K562 (cell line): ENCODE measurements at regions not wholly inside any gene's neighbourhood (a gene's known extent, or its start where the extent isn't known, plus 50 kb on each side); places are given as distances from the start of the nearest gene placed in this dataset.

Experiments
- ATAC-seq: fragments of 200-7000 bp; cut with Tn5 transposase; 3 replicates; pipeline ENCODE4 v1.9.1; 2020; ENCODE audit warnings: moderate library complexity
- BruUV-seq: library from RNA; stranded (reverse); fragments of 400-500 nt; replicated peaks from 2 replicates; lab custom pipeline; 2021; lab: Mats Ljungman, UMichigan
- CTCF ChIA-PET: fragments of 300-600 bp; formaldehyde crosslinking; extraction: SDS; loops from one replicate; lab custom pipeline; 2021; ENCODE audit warnings: low intra/inter-chr PET ratio; lab: Yijun Ruan, JAX
- POLR2A ChIA-PET: fragments of 300-600, 350-650 bp; sonication (Branson Sonifier 250); formaldehyde crosslinking; extraction: SDS; loops from one replicate; lab custom pipeline; 2021; ENCODE audit warnings: antibody characterized with exemption, inconsistent platforms; lab: Yijun Ruan, JAX
- DNase-seq, 4 experiments: peaks; one replicate each; pipeline versions ENCODE4 v3.0.0 to v3.0.0-alpha.2; 2011 to 2018; ENCODE audit warnings: low spot score in 3 of 4, mixed read lengths in 3 of 4; ENCODE audit errors: extremely low read depth in 1 of 4
- FAIRE-seq: peaks from 2 replicates; lab custom pipeline; 2011; peaks lifted over from hg19 to GRCh38; lab: Jason Lieb, UNC
- H2AFZ ChIP-seq: 2 replicates; pipeline ENCODE4 v1.6.0; 2011; ENCODE audit warnings: low read depth, low read length, control low read depth, inconsistent platforms
- H3K27ac ChIP-seq: fragments of 200-600 bp; 3 replicates; pipeline ENCODE4 v1.8.0; 2011; ENCODE audit warnings: low read depth, mild to moderate bottlenecking, control low read depth, inconsistent platforms, low read length, moderate library complexity, mixed read lengths; ENCODE audit errors: extremely low read depth
- H3K27me3 ChIP-seq, 2 experiments: fragments of 300-600 bp in 1 of 2; 2 replicates in 1 of 2; 3 replicates in 1 of 2; pipeline versions ENCODE4 v1.6.0 to v1.8.0; 2011; ENCODE audit warnings: inconsistent platforms in 2 of 2, low read length in 2 of 2, mild to moderate bottlenecking in 1 of 2, mixed read lengths in 1 of 2, moderate library complexity in 1 of 2; ENCODE audit not compliant: control insufficient read depth in 2 of 2, insufficient read depth in 2 of 2
- H3K36me3 ChIP-seq: fragments of 300-600 bp; 3 replicates; pipeline ENCODE4 v1.8.0; 2011; ENCODE audit warnings: mild to moderate bottlenecking, low read length, inconsistent platforms; ENCODE audit not compliant: control insufficient read depth, insufficient read depth
- H3K4me1 ChIP-seq, 2 experiments: fragments of 200-600 bp in 1 of 2; replicated peaks in 1 of 2; 2 replicates in 1 of 2; 3 replicates in 1 of 2; pipeline versions ENCODE4 v1.5.1 to v1.8.0; 2011; ENCODE audit warnings: inconsistent platforms in 2 of 2, low read length in 2 of 2, mild to moderate bottlenecking in 1 of 2, mixed read lengths in 1 of 2, moderate library complexity in 1 of 2; ENCODE audit not compliant: control insufficient read depth in 2 of 2, insufficient read depth in 2 of 2
- H3K4me2 ChIP-seq: 2 replicates; pipeline ENCODE4 v1.6.1; 2011; ENCODE audit warnings: low read length, control low read depth, inconsistent platforms, mixed read lengths; ENCODE audit not compliant: insufficient read depth
- H3K4me3 ChIP-seq: fragments of 200-600 bp; sonication (generic), shearing (Covaris generic); 2 replicates; pipeline ENCODE4 v1.5.1; 2016; ENCODE audit warnings: control low read depth, inconsistent platforms
- H3K79me2 ChIP-seq: fragments of 200-600 bp; 3 replicates; pipeline ENCODE4 v1.8.0; 2011; ENCODE audit warnings: low read length, inconsistent platforms; ENCODE audit not compliant: control insufficient read depth, insufficient read depth
- H3K9ac ChIP-seq, 2 experiments: 2 replicates each; pipeline versions ENCODE4 v1.6.0 to v1.6.1; 2011; ENCODE audit warnings: low read depth in 2 of 2, low read length in 2 of 2, control low read depth in 1 of 2, inconsistent platforms in 1 of 2, mild to moderate bottlenecking in 1 of 2, mixed read lengths in 1 of 2; ENCODE audit not compliant: insufficient read depth in 1 of 2
- H3K9me1 ChIP-seq: one replicate; pipeline ENCODE4 v1.6.0; 2011; ENCODE audit warnings: inconsistent platforms, mild to moderate bottlenecking, low read length, moderate library complexity; ENCODE audit not compliant: control insufficient read depth, insufficient read depth
- H3K9me3 ChIP-seq: replicated peaks from 2 replicates; pipeline ENCODE4 v1.5.1; 2011; ENCODE audit warnings: low read depth, low read length, inconsistent platforms; ENCODE audit not compliant: control insufficient read depth, insufficient read depth
- H4K20me1 ChIP-seq: replicated peaks from 2 replicates; pipeline ENCODE4 v1.6.1; 2011; ENCODE audit warnings: low read length, inconsistent platforms, mixed read lengths; ENCODE audit not compliant: control insufficient read depth, insufficient read depth
- EHMT2 ChIP-seq: fragments of 450-650 bp; IDR thresholded peaks from 2 replicates; pipeline ENCODE4 v1.6.1; 2018; ENCODE audit warnings: antibody characterized with exemption
- ZNF232 ChIP-seq: sonication (generic); formaldehyde crosslinking; IDR thresholded peaks from 2 replicates; pipeline ENCODE4 v1.8.0; 2022; ENCODE audit warnings: mild to moderate bottlenecking, missing genetic modification reagents
- WGBS: fragments of 100-300 bp; shearing (Covaris generic); methylation state at CpG from one replicate; pipeline ENCODE4 v1.1.6; 2016; ENCODE audit warnings: low coverage, mixed read lengths; ENCODE audit not compliant: insufficient coverage; ENCODE audit errors: missing lambda C conversion rate; 5-methylcytosine and 5-hydroxymethylcytosine counted together
- in situ Hi-C: fragments of 300-500 bp; cut with MboI; formaldehyde crosslinking; loops from 4 replicates; pipeline ENCODE4 v1.15.0; 2018; ENCODE audit warnings: inconsistent platforms, mixed read lengths
- intact Hi-C: fragments of 100-400 bp; cut with micrococcal nuclease; formaldehyde crosslinking; loops from 2 replicates; pipeline ENCODE4 v1.14.2; 2022
- TF ChIP-seq, protein P1 (sequence below): sonication (generic); formaldehyde crosslinking; IDR thresholded peaks from 2 replicates; pipeline ENCODE4 v1.8.1; 2023; ENCODE audit warnings: mild to moderate bottlenecking, missing genetic modification reagents
- TF ChIP-seq, protein P2 (sequence below): fragments of 450-650 bp; formaldehyde crosslinking; IDR thresholded peaks from 2 replicates; pipeline ENCODE4 v1.4.0; 2020; ENCODE audit warnings: mild to moderate bottlenecking, mixed read lengths

DNA sequence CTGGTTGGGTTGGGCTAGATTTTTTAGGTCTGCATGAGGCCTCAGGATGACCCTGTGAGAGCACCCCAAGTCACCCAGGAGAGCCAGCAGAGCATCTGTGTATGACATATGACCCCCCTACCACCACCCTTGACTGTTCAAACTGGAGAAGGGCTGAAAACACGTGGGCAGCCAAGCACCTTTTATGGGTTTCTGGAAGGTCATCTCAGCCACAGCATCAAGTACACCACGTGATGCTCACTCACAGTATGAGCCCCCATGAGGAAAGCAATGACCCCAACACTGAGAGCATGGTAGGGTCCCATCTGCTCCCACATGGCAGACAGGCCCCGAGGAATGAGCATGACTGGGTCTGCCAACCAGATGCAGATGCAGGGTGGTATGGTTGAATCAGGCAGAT, 149.4 kb upstream of the GDF10 start:
- no TSS peak for BruUV-seq
- Histone ChIP-seq H3K36me3 (no peaks in the 10 kb centered on the region), H3K9me1 (no peaks in the 10 kb centered on the region), H4K20me1 (no peaks in the 10 kb centered on the region), H3K9ac (no peak overlapping the region), H3K27ac (no peak overlapping the region), H2AFZ (no peak overlapping the region), H3K79me2 (no peaks in the 10 kb centered on the region), H3K27me3 (no peaks in the 10 kb centered on the region; a peak in 1 of 5 replicates), H3K4me2 (no peak overlapping the region), H3K9me3 (no peaks in the 10 kb centered on the region), H3K4me3 (no peak overlapping the region), H3K4me1 (no peaks in the 10 kb centered on the region)
- ChIA-PET POLR2A (interaction anchor here (0.7 kb wide), 1 partner anchor 14 kb away, joined by 4 read pairs; no protein-coding TSS in a partner anchor), CTCF (no interaction called here)
- intact Hi-C loops (no loop called here), in situ Hi-C loops (no loop called here)
- TF ChIP-seq, protein P1, sequence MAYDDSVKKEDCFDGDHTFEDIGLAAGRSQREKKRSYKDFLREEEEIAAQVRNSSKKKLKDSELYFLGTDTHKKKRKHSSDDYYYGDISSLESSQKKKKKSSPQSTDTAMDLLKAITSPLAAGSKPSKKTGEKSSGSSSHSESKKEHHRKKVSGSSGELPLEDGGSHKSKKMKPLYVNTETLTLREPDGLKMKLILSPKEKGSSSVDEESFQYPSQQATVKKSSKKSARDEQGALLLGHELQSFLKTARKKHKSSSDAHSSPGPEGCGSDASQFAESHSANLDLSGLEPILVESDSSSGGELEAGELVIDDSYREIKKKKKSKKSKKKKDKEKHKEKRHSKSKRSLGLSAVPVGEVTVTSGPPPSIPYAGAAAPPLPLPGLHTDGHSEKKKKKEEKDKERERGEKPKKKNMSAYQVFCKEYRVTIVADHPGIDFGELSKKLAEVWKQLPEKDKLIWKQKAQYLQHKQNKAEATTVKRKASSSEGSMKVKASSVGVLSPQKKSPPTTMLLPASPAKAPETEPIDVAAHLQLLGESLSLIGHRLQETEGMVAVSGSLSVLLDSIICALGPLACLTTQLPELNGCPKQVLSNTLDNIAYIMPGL (CRISPR knock-in tag) = no peak
- TF ChIP-seq ZNF232 (CRISPR knock-in tag) (no peak), EHMT2 (no peak)
- TF ChIP-seq, protein P2, sequence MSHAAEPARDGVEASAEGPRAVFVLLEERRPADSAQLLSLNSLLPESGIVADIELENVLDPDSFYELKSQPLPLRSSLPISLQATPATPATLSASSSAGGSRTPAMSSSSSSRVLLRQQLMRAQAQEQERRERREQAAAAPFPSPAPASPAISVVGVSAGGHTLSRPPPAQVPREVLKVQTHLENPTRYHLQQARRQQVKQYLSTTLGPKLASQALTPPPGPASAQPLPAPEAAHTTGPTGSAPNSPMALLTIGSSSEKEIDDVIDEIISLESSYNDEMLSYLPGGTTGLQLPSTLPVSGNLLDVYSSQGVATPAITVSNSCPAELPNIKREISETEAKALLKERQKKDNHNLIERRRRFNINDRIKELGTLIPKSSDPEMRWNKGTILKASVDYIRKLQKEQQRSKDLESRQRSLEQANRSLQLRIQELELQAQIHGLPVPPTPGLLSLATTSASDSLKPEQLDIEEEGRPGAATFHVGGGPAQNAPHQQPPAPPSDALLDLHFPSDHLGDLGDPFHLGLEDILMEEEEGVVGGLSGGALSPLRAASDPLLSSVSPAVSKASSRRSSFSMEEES = peak; percentile 36
- FAIRE-seq = no peak
- no peak for DNase-seq
- no peak for ATAC-seq
- 0% methylated on average over 3 of the region's 3 CpGs for WGBS
